Calu3 (cell line): ENCODE measurements at regions not wholly inside any gene's neighbourhood (a gene's known extent, or its start where the extent isn't known, plus 50 kb on each side); places are given as distances from the start of the nearest gene placed in this dataset.

Experiments
- BruUV-seq: library from RNA; stranded (reverse); fragments of 400-500 nt; replicated peaks from 2 replicates; lab custom pipeline; 2021; lab: Mats Ljungman, UMichigan
- CTCF ChIA-PET: fragments of 300-600 bp; sonication (Branson Sonifier 250); formaldehyde crosslinking; loops from one replicate; lab custom pipeline; 2022; ENCODE audit warnings: antibody characterized with exemption; lab: Charles Lee
- DNase-seq: peaks from one replicate; pipeline ENCODE4 v3.0.0; 2022
- H3K27ac Mint-ChIP-seq: one replicate; pipeline ENCODE4 v1.8.0; 2022; ENCODE audit warnings: mixed read lengths; ENCODE audit not compliant: unreplicated experiment
- H3K27me3 Mint-ChIP-seq: one replicate; pipeline ENCODE4 v1.8.0; 2022; ENCODE audit warnings: mixed read lengths; ENCODE audit not compliant: unreplicated experiment
- H3K36me3 Mint-ChIP-seq: one replicate; pipeline ENCODE4 v1.8.0; 2022; ENCODE audit warnings: mild to moderate bottlenecking, moderate library complexity, mixed read lengths; ENCODE audit not compliant: insufficient read depth, unreplicated experiment
- H3K4me1 Mint-ChIP-seq: one replicate; pipeline ENCODE4 v1.8.0; 2022; ENCODE audit warnings: mild to moderate bottlenecking, low read depth, mixed read lengths; ENCODE audit not compliant: unreplicated experiment
- H3K4me3 Mint-ChIP-seq: one replicate; pipeline ENCODE4 v1.8.0; 2022; ENCODE audit warnings: mild to moderate bottlenecking, low read depth, moderate library complexity, mixed read lengths; ENCODE audit not compliant: unreplicated experiment
- H3K9me3 Mint-ChIP-seq: one replicate; pipeline ENCODE4 v1.8.0; 2022; ENCODE audit warnings: low read depth, mixed read lengths; ENCODE audit not compliant: unreplicated experiment
- CTCF ChIP-seq: fragments of 200-600 bp; IDR thresholded peaks from one replicate; pipeline ENCODE4 v1.8.0; 2022; ENCODE audit warnings: antibody characterized with exemption; ENCODE audit not compliant: unreplicated experiment
- intact Hi-C: fragments of 100-400 bp; cut with micrococcal nuclease; formaldehyde crosslinking; loops from one replicate; pipeline ENCODE4 v1.10.0; 2022; ENCODE audit not compliant: unreplicated experiment

GRCh38 chr6:128572294-128572693 is 51.9 kb upstream of the PTPRK start:
- H3K27me3 Mint-ChIP-seq, result no peaks in the 10 kb centered on the region
- BruUV-seq, result no TSS peak
- intact Hi-C loops, result no loop called here
- H3K4me3 Mint-ChIP-seq, result no peak overlapping the region
- H3K36me3 Mint-ChIP-seq, result no peaks in the 10 kb centered on the region
- TF ChIP-seq CTCF, result no peak
- H3K9me3 Mint-ChIP-seq, result no peaks in the 10 kb centered on the region
- CTCF ChIA-PET, result no interaction called here
- no peak overlapping the region for H3K27ac Mint-ChIP-seq
- DNase-seq, result no peak
- H3K4me1 Mint-ChIP-seq, result peaks cover 27% of the 10 kb centered on the region

- BruUV-seq, result no TSS peak
- Mint-ChIP-seq H3K4me1 (peaks cover 27% of the 10 kb centered on the region), H3K27ac (peak overlapping the region; percentile 42), H3K27me3 (no peaks in the 10 kb centered on the region), H3K4me3 (peak overlapping the region; percentile 19), H3K9me3 (no peaks in the 10 kb centered on the region), H3K36me3 (no peaks in the 10 kb centered on the region)
- no peak for TF ChIP-seq CTCF
- intact Hi-C loops, result loop anchor here (2.0 kb wide), 1 partner anchor 60 kb away; no protein-coding TSS in a partner anchor
- DNase-seq, result no peak
- CTCF ChIA-PET, result no interaction called here
These were observed 50.3 kb upstream of the PTPRK start for GRCh38 chr6:128570680-128571063.

GRCh38 chr6:128569732-128570679 is 49.6 kb upstream of the PTPRK start:
- intact Hi-C loops, result loop anchor here (2.0 kb wide), 1 partner anchor 61 kb away; no protein-coding TSS in a partner anchor
- Mint-ChIP-seq H3K4me3 (peak overlapping the region; percentile 19), H3K27ac (peak overlapping the region; percentile 42), H3K9me3 (no peaks in the 10 kb centered on the region), H3K36me3 (no peaks in the 10 kb centered on the region), H3K4me1 (peaks cover 27% of the 10 kb centered on the region), H3K27me3 (no peaks in the 10 kb centered on the region)
- no TSS peak for BruUV-seq
- TF ChIP-seq CTCF, result no peak
- CTCF ChIA-PET, result no interaction called here
- DNase-seq, result peak; percentile 42
